ENCODE measurements at regions not wholly inside any gene's neighbourhood (a gene's known extent, or its start where the extent isn't known, plus 50 kb on each side); places are given as distances from the start of the nearest gene placed in this dataset.

- Histone ChIP-seq H3K36me3 (ENCODE audit: control insufficient read depth, insufficient read depth, low read length) (no peaks in the 10 kb centered on the region), H3K27me3 (ENCODE audit: control insufficient read depth, insufficient read depth, low read length) (no peaks in the 10 kb centered on the region), H3K9ac (ENCODE audit: low read length) (no peak overlapping the region), H3K27ac (ENCODE audit: low read depth, low read length) (no peak overlapping the region), H3K4me3 (ENCODE audit: low read length) (no peak overlapping the region), H3K4me1 (ENCODE audit: control insufficient read depth, insufficient read depth, low read length) (no peaks in the 10 kb centered on the region)
Measured at GRCh38 chr10:25694971-25695370, 239.1 kb upstream of the MYO3A start.

GRCh38 chr10:25695586-25695985 lies 238.4 kb upstream of the MYO3A start:
- Histone ChIP-seq H3K4me3 (ENCODE audit: low read length) (no peak overlapping the region), H3K9ac (ENCODE audit: low read length) (no peak overlapping the region), H3K27me3 (ENCODE audit: control insufficient read depth, insufficient read depth, low read length) (no peaks in the 10 kb centered on the region), H3K27ac (ENCODE audit: low read depth, low read length) (no peak overlapping the region), H3K4me1 (ENCODE audit: control insufficient read depth, insufficient read depth, low read length) (no peaks in the 10 kb centered on the region), H3K36me3 (ENCODE audit: control insufficient read depth, insufficient read depth, low read length) (no peaks in the 10 kb centered on the region)

- Histone ChIP-seq H3K4me3 (ENCODE audit: low read length) (no peak overlapping the region), H3K27ac (ENCODE audit: low read depth, low read length) (no peak overlapping the region), H3K9ac (ENCODE audit: low read length) (no peak overlapping the region), H3K27me3 (ENCODE audit: control insufficient read depth, insufficient read depth, low read length) (no peaks in the 10 kb centered on the region), H3K36me3 (ENCODE audit: control insufficient read depth, insufficient read depth, low read length) (no peaks in the 10 kb centered on the region), H3K4me1 (ENCODE audit: control insufficient read depth, insufficient read depth, low read length) (no peaks in the 10 kb centered on the region)
Measured at GRCh38 chr10:25696013-25696708, 237.9 kb upstream of the MYO3A start.

GRCh38 chr10:25697412-25697811 lies 236.6 kb upstream of the MYO3A start:
- H3K4me1 ChIP-seq (ENCODE audit: control insufficient read depth, insufficient read depth, low read length) = no peaks in the 10 kb centered on the region
- no peak overlapping the region for H3K27ac ChIP-seq (ENCODE audit: low read depth, low read length)
- no peaks in the 10 kb centered on the region for H3K27me3 ChIP-seq (ENCODE audit: control insufficient read depth, insufficient read depth, low read length)
- no peak overlapping the region for H3K9ac ChIP-seq (ENCODE audit: low read length)
- no peak overlapping the region for H3K4me3 ChIP-seq (ENCODE audit: low read length)
- no peaks in the 10 kb centered on the region for H3K36me3 ChIP-seq (ENCODE audit: control insufficient read depth, insufficient read depth, low read length)

GRCh38 chr10:25698638-25699037 lies 235.4 kb upstream of the MYO3A start:
- Histone ChIP-seq H3K27me3 (ENCODE audit: control insufficient read depth, insufficient read depth, low read length) (no peaks in the 10 kb centered on the region), H3K4me1 (ENCODE audit: control insufficient read depth, insufficient read depth, low read length) (no peaks in the 10 kb centered on the region), H3K36me3 (ENCODE audit: control insufficient read depth, insufficient read depth, low read length) (no peaks in the 10 kb centered on the region), H3K9ac (ENCODE audit: low read length) (no peak overlapping the region), H3K27ac (ENCODE audit: low read depth, low read length) (no peak overlapping the region), H3K4me3 (ENCODE audit: low read length) (no peak overlapping the region)

GRCh38 chr10:25699631-25700030 lies 234.4 kb upstream of the MYO3A start:
- no peak overlapping the region for H3K9ac ChIP-seq (ENCODE audit: low read length)
- no peaks in the 10 kb centered on the region for H3K4me1 ChIP-seq (ENCODE audit: control insufficient read depth, insufficient read depth, low read length)
- H3K4me3 ChIP-seq (ENCODE audit: low read length) = no peak overlapping the region
- no peak overlapping the region for H3K27ac ChIP-seq (ENCODE audit: low read depth, low read length)
- H3K27me3 ChIP-seq (ENCODE audit: control insufficient read depth, insufficient read depth, low read length) = no peaks in the 10 kb centered on the region
- H3K36me3 ChIP-seq (ENCODE audit: control insufficient read depth, insufficient read depth, low read length) = no peaks in the 10 kb centered on the region

GRCh38 chr10:25701652-25702051 lies 232.4 kb upstream of the MYO3A start:
- Histone ChIP-seq H3K27ac (ENCODE audit: low read depth, low read length) (no peak overlapping the region), H3K27me3 (ENCODE audit: control insufficient read depth, insufficient read depth, low read length) (no peaks in the 10 kb centered on the region), H3K36me3 (ENCODE audit: control insufficient read depth, insufficient read depth, low read length) (no peaks in the 10 kb centered on the region), H3K9ac (ENCODE audit: low read length) (no peak overlapping the region), H3K4me3 (ENCODE audit: low read length) (no peak overlapping the region), H3K4me1 (ENCODE audit: control insufficient read depth, insufficient read depth, low read length) (no peaks in the 10 kb centered on the region)

- H3K27me3 ChIP-seq (ENCODE audit: control insufficient read depth, insufficient read depth, low read length) = no peaks in the 10 kb centered on the region
- no peaks in the 10 kb centered on the region for H3K4me1 ChIP-seq (ENCODE audit: control insufficient read depth, insufficient read depth, low read length)
- no peak overlapping the region for H3K9ac ChIP-seq (ENCODE audit: low read length)
- H3K36me3 ChIP-seq (ENCODE audit: control insufficient read depth, insufficient read depth, low read length) = no peaks in the 10 kb centered on the region
- no peak overlapping the region for H3K27ac ChIP-seq (ENCODE audit: low read depth, low read length)
- no peak overlapping the region for H3K4me3 ChIP-seq (ENCODE audit: low read length)
Measured at GRCh38 chr10:25704622-25705021, 229.4 kb upstream of the MYO3A start.

GRCh38 chr10:25707572-25707971 lies 226.5 kb upstream of the MYO3A start:
- Histone ChIP-seq H3K36me3 (ENCODE audit: control insufficient read depth, insufficient read depth, low read length) (no peaks in the 10 kb centered on the region), H3K4me3 (ENCODE audit: low read length) (no peak overlapping the region), H3K27me3 (ENCODE audit: control insufficient read depth, insufficient read depth, low read length) (no peaks in the 10 kb centered on the region), H3K4me1 (ENCODE audit: control insufficient read depth, insufficient read depth, low read length) (no peaks in the 10 kb centered on the region), H3K9ac (ENCODE audit: low read length) (no peak overlapping the region), H3K27ac (ENCODE audit: low read depth, low read length) (no peak overlapping the region)

GRCh38 chr10:25707976-25708671 lies 225.9 kb upstream of the MYO3A start:
- Histone ChIP-seq H3K27ac (ENCODE audit: low read depth, low read length) (no peak overlapping the region), H3K36me3 (ENCODE audit: control insufficient read depth, insufficient read depth, low read length) (no peaks in the 10 kb centered on the region), H3K9ac (ENCODE audit: low read length) (no peak overlapping the region), H3K27me3 (ENCODE audit: control insufficient read depth, insufficient read depth, low read length) (no peaks in the 10 kb centered on the region), H3K4me1 (ENCODE audit: control insufficient read depth, insufficient read depth, low read length) (no peaks in the 10 kb centered on the region), H3K4me3 (ENCODE audit: low read length) (no peak overlapping the region)

- no peak overlapping the region for H3K4me3 ChIP-seq (ENCODE audit: low read length)
- no peaks in the 10 kb centered on the region for H3K36me3 ChIP-seq (ENCODE audit: control insufficient read depth, insufficient read depth, low read length)
- no peak overlapping the region for H3K27ac ChIP-seq (ENCODE audit: low read depth, low read length)
- H3K9ac ChIP-seq (ENCODE audit: low read length) = no peak overlapping the region
- no peaks in the 10 kb centered on the region for H3K27me3 ChIP-seq (ENCODE audit: control insufficient read depth, insufficient read depth, low read length)
- no peaks in the 10 kb centered on the region for H3K4me1 ChIP-seq (ENCODE audit: control insufficient read depth, insufficient read depth, low read length)
Measured at GRCh38 chr10:25713894-25714240, 220.2 kb upstream of the MYO3A start.

GRCh38 chr10:25724241-25724640 lies 209.8 kb upstream of the MYO3A start:
- H3K4me1 ChIP-seq (ENCODE audit: control insufficient read depth, insufficient read depth, low read length) = no peaks in the 10 kb centered on the region
- H3K9ac ChIP-seq (ENCODE audit: low read length) = no peak overlapping the region
- no peak overlapping the region for H3K4me3 ChIP-seq (ENCODE audit: low read length)
- no peak overlapping the region for H3K27ac ChIP-seq (ENCODE audit: low read depth, low read length)
- no peaks in the 10 kb centered on the region for H3K36me3 ChIP-seq (ENCODE audit: control insufficient read depth, insufficient read depth, low read length)
- H3K27me3 ChIP-seq (ENCODE audit: control insufficient read depth, insufficient read depth, low read length) = no peaks in the 10 kb centered on the region

Measured in rectal smooth muscle tissue (tissue), 1 donor.